ENCODE measurements at regions not wholly inside any gene's neighbourhood (a gene's known extent, or its start where the extent isn't known, plus 50 kb on each side); places are given as distances from the start of the nearest gene placed in this dataset.

DNA sequence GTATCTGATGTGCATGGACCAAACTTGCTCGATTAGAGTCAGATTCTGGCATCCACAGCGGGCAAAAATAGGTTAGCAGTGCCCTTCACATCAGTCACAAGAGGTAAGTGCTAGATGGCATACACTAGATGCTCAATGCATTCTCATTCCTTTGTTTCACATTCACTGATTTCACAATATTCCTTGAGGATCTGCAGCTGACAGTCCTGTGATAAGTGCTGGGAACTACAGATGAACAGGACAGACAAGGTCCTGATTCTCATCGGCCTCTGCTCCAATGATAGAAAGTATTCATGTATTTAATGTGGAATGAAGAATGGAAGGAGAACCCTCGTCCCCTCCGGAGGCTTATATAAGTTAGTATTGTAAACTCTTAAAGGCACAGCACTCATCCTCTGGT is 96.8 kb upstream of the SERPINE2 start:
- TF ChIP-seq, protein P1, sequence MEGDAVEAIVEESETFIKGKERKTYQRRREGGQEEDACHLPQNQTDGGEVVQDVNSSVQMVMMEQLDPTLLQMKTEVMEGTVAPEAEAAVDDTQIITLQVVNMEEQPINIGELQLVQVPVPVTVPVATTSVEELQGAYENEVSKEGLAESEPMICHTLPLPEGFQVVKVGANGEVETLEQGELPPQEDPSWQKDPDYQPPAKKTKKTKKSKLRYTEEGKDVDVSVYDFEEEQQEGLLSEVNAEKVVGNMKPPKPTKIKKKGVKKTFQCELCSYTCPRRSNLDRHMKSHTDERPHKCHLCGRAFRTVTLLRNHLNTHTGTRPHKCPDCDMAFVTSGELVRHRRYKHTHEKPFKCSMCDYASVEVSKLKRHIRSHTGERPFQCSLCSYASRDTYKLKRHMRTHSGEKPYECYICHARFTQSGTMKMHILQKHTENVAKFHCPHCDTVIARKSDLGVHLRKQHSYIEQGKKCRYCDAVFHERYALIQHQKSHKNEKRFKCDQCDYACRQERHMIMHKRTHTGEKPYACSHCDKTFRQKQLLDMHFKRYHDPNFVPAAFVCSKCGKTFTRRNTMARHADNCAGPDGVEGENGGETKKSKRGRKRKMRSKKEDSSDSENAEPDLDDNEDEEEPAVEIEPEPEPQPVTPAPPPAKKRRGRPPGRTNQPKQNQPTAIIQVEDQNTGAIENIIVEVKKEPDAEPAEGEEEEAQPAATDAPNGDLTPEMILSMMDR (IDR thresholded peaks at IDR 0.05) = no peak

DNA sequence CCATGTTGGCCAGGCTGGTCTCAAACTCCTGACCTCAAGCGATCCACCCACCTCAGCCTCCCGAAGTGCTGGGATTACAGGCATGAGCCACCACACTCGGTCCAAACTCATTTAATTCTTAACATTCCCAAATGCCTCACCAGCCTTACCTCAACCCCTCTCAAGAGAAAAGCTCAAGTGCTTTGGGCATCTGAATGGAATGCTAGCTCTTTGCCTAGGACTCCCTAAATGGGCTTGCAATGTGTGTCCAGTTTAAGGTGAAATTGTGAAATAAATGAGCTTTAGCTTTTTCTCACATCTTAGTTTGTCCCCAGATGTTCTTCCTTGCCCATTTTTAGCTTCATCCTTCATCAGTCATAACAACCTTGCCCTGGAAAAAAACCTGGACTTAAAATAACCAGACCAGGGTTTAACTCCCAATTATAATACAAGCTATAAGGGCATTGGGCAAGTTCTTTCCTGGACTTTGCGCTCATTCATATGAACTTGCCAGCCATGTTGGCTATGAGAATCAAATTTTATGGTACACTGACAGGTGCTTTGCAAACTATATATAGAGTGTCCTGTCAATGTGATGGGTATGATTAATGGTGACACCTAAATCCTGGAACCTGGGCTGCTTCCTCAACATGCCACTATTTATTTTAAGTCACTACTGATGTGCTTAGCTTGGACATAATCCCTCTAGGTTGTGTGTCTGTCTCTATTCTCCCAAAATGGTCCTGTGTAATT is 95.1 kb upstream of the SERPINE2 start:
- TF ChIP-seq, protein P1 (IDR thresholded peaks at IDR 0.05) = no peak

DNA sequence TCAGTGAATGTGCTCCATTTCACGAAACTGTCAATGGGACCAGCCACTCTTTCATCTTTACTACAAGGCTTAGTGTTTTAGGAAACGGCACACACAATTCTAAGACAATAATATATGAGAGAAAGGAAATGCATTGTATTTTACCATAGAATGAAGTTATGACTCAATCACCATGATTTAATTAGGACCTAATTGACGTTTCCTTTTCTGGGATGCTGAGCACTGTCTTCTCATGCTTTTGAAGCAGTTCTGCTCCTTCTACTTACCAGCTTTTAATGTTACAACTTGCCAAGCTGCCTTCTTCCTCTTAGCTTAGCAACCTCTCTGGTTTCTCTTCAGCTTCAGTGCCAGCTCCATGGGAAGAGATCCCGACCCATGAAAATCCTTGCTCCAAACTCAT is 94.3 kb upstream of the SERPINE2 start:
- TF ChIP-seq, protein P1 (IDR thresholded peaks at IDR 0.05) = no peak

DNA sequence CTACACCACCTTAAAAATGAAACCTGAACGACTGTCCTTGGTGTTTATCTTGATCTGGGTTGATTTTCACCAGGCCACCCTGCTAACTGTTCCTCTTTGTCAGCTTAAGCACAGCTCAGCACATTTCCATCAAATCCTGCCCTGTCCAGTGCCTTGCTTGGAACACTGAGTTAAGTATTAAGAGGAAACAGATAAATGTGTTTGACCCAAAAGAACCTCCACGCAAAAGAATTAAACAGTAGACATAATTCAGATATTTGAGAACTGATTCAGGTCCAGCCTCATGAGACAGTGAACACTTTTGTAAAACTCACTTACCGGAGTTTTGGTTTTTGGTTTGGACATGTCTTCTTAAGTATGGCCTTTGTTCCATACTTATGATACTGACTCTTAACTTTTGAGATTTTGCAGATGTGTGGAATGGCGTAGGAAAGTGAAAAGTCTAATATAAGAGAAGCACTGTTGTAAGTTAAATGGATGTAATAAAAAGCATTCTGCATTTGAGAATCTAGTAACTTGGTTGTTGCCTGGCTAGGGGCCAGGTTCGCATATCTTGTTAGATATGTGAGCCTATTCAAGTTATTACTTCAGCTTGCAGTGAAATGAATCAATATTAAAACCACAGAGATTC is 88.9 kb upstream of the SERPINE2 start:
- TF ChIP-seq, protein P1 (IDR thresholded peaks at IDR 0.05) = no peak

DNA sequence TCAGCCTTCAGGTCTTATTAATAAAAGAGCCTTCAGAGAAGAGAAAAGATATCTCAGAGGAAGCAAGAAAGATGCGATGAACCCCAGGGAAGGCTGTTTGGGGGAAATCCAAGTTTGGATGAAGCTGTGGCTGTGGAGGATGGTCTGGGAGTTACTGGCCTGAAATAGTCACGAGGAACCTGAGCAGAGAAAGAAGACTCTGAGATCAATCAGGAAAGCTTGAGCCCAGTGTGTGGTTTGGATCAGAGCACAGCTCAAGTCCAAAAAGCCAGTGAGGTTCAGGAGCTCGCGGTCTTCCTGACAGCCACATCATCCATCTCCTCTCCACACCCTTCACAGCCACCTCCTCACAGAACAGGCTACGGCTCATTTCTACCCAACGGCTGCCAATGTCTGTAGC is 87.4 kb upstream of the SERPINE2 start:
- TF ChIP-seq, protein P1 (IDR thresholded peaks at IDR 0.05) = no peak

DNA sequence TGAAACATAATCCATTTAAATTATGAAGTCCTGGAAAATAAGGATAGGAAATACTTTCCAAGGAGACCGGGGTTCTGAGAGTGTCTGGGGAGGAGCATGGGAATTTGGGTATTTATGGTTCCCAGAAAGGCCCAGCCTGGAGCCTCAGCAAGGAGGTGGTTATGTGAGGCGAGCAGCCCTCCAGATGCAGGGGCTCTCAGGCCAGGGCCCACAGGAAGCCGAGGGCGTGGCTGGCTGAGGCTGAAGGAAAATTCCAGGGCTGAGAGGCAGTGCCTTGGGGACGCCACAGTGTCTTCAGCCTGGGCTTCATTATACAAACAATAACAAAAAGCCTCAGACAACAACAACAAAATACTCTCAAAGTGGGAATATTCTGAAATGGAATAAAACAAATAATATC is 86.9 kb upstream of the SERPINE2 start:
- TF ChIP-seq, protein P1 (IDR thresholded peaks at IDR 0.05) = no peak

DNA sequence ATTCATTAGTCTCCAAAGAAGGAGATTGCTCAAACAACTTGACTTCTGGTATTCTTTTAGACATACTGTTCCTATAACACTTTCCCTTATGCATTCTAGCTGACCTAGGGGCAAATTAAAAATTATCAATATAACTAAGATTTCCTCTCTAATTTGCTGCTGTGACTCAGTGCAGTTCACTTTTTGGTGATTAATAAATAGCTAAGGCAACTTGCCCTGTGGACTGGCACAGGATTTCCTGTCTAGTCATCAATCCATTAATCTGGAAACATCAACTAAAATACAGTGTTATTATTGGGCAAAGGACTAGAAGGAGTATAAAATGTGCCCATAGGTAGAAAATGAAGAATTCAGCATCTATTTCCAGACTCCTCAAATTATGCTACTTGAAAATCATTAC is 83.5 kb upstream of the SERPINE2 start:
- TF ChIP-seq, protein P1 (IDR thresholded peaks at IDR 0.05) = no peak

Measured in LNCAP (cell line).